HG02763 (cell line): ENCODE measurements at regions not wholly inside any gene's neighbourhood (a gene's known extent, or its start where the extent isn't known, plus 50 kb on each side); places are given as distances from the start of the nearest gene placed in this dataset.
"Not testable (repeated sequence)": the region's sequence is repeated elsewhere in the genome, so short reads cannot be mapped to it uniquely, and the experiment has no call there.

Experiments
- ATAC-seq: cut with Tn5 transposase; IDR thresholded peaks from one replicate; pipeline ENCODE4 v1.9.1; 2021; ENCODE audit warnings: mild to moderate bottlenecking, moderate library complexity; ENCODE audit not compliant: unreplicated experiment

- no peak for ATAC-seq
These were observed 86.6 kb downstream of the HFE start for GRCh38 chr6:26173836-26174145.

- no peak for ATAC-seq
These were observed 87.8 kb downstream of the HFE start for GRCh38 chr6:26175033-26175427.

GRCh38 chr6:26175428-26176181 is 88.4 kb downstream of the HFE start:
- ATAC-seq, result no peak

- no peak for ATAC-seq
These were observed 92.4 kb downstream of the HFE start for GRCh38 chr6:26179675-26180074.

GRCh38 chr6:26180346-26180745 is 93.1 kb downstream of the HFE start:
- ATAC-seq, result no peak

- ATAC-seq, result no peak
These were observed 96.0 kb downstream of the HFE start for GRCh38 chr6:26183237-26183580.

GRCh38 chr6:26183581-26184366 is 96.5 kb downstream of the HFE start:
- no peak for ATAC-seq

GRCh38 chr6:26184367-26184891 is 97.2 kb downstream of the HFE start:
- no peak for ATAC-seq

- no peak for ATAC-seq
These were observed 97.8 kb downstream of the HFE start for GRCh38 chr6:26185004-26185403.

- ATAC-seq, result no peak
These were observed 98.6 kb downstream of the HFE start for GRCh38 chr6:26185802-26186201.

- no peak for ATAC-seq
These were observed 99.4 kb downstream of the HFE start for GRCh38 chr6:26186652-26187051.

GRCh38 chr6:26187292-26187691 is 100.1 kb downstream of the HFE start:
- ATAC-seq, result no peak

- peak; percentile 17 for ATAC-seq
These were observed 100.9 kb downstream of the HFE start for GRCh38 chr6:26187981-26188635.

- ATAC-seq, result not testable (repeated sequence)
These were observed 104.3 kb downstream of the HFE start for GRCh38 chr6:26191512-26191911.

GRCh38 chr6:26193467-26194328 is 106.5 kb downstream of the HFE start:
- no peak for ATAC-seq

- no peak for ATAC-seq
These were observed 107.1 kb downstream of the HFE start for GRCh38 chr6:26194329-26194701.

GRCh38 chr6:26194816-26195375 is 107.7 kb downstream of the HFE start:
- no peak for ATAC-seq

GRCh38 chr6:26195376-26195923 is 108.2 kb downstream of the HFE start:
- ATAC-seq, result no peak

GRCh38 chr6:26195924-26196845 is 109.0 kb downstream of the HFE start:
- no peak for ATAC-seq
